Embryonic facial prominence (tissue), 1 donor: ENCODE measurements at regions not wholly inside any gene's neighbourhood (a gene's known extent, or its start where the extent isn't known, plus 50 kb on each side); places are given as distances from the start of the nearest gene placed in this dataset.

Source experiments
- DNase-seq: peaks from one replicate; pipeline ENCODE4 v3.0.0-alpha.2; 2016; ENCODE audit errors: extremely low spot score

- DNase-seq = no peak
Observed at GRCh38 chr20:51876313-51876940, 74.1 kb upstream of the SALL4 start.

- DNase-seq = no peak
Observed at GRCh38 chr20:51873652-51874051, 71.3 kb upstream of the SALL4 start.

GRCh38 chr20:51871943-51872342, 69.6 kb upstream of the SALL4 start:
- DNase-seq = no peak

DNA sequence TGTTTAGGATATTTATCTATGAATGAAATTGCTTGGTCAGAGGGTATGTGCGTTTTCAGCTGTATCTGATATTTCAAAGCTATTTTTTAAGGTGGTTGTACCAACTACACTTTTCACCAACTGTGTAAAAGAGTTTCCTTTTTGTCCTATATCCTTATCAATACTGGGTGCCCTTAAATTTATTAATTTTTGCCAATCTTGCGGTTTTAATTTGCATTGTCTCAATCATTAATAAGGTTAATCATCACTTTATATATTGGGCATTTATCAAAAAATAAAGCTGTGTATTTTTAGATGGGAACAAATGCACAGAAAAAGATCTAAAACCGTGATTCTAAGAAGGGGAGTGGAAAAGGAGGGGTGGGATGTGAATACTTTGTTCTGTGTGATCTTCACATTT, 66.7 kb upstream of the SALL4 start:
- DNase-seq = no peak

- no peak for DNase-seq
Observed at GRCh38 chr20:51867251-51867650, 64.9 kb upstream of the SALL4 start.

- no peak for DNase-seq
Observed at GRCh38 chr20:51864967-51865366, 62.6 kb upstream of the SALL4 start.

- DNase-seq = no peak
Observed at GRCh38 chr20:51862796-51863195, 60.5 kb upstream of the SALL4 start.

DNA sequence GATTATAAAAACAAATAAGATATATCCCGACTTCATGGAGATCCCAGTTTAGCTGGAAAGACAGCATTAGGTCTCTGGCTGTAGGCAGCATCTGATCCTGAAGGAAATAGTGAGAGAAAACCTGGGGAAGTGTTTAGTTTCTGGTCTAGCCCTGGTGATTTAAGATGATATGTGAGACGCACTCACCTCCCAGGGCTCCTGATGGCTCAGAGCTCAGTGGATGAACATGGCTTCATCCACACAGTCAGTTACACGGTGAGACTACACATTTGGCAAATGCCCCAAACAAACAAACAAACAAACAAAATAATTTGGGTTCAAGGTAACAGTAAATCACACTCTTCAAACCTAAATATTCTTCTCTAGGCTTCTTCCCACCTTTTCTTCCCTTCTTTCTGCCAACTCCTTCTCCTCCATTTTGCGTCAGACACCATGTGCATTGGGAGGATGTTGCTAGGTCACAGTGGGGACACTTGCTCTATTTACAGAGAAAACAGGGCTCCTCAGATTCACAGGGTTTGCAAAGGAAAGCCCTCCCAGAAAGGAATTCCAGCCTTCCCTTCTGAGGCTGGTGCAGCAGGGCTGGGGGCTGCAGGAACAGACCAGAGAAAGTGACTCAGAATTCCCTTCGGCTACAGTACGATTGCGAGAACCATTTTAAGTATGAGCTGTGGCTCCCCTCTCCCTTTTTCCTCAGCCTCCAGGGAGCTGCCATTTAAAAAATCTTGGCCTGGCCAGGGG, 59.6 kb upstream of the SALL4 start:
- no peak for DNase-seq

DNA sequence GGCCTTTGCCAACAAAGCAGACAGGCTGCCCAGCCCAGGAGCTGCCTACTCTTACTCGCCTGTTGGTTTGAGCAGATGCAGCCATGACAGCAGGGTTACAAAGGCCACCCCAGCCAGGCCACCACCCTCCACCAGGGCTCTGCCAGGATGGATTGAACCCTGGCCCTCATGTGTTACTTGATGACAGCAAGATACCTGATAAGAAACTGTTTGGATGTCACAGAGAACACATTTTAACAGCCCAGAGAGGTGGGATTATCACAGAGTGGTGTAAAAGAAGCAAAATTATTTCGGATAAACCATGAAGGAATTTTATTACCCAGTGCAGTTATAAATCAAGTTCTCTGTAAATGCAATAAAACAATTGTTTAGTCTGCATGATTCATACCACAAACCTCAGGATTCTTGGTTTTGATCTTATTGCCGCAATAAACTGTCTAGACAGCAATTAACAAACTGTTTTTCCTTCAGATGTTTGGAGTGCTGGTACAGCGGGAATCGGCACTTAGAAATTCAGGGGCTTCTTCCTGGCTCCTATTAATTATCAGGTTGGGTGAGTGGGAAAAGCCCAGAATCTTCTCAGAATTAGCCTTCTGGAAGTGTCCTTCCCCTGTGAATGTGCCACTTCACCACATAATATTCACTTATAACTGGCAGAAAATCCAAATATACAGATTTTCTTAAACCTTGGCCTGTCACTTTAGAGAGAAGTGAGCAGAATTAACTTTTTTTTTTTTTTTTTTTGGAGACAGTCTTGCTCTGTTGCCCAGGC, 58.0 kb upstream of the SALL4 start:
- no peak for DNase-seq

GRCh38 chr20:51856432-51856831, 54.1 kb upstream of the SALL4 start:
- DNase-seq = no peak

GRCh38 chr20:51854921-51855320, 52.6 kb upstream of the SALL4 start:
- DNase-seq = no peak
